ENCODE measurements at regions not wholly inside any gene's neighbourhood (a gene's known extent, or its start where the extent isn't known, plus 50 kb on each side); places are given as distances from the start of the nearest gene placed in this dataset.

DNA sequence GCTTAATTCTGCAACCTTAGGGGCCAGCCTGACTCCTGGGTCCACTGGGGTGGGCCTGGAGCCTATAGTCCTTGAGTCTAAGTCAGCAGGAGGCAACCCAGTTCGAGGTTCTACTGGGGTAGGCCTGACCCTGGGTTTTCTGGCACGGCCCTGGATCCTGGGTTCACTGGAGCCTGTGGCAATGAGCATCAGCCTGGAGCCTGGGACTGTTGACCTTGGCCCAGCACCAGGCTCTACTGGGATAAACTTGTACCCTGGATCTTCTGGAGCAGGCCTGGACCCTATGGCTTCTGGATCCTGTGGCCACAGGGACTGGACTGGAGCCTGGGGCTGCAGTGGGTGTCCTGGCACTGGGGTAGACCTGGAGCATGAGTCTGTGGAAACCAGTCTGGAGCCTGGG, 874.3 kb upstream of the INTU start (continued):
- TF ChIP-seq, protein P1, sequence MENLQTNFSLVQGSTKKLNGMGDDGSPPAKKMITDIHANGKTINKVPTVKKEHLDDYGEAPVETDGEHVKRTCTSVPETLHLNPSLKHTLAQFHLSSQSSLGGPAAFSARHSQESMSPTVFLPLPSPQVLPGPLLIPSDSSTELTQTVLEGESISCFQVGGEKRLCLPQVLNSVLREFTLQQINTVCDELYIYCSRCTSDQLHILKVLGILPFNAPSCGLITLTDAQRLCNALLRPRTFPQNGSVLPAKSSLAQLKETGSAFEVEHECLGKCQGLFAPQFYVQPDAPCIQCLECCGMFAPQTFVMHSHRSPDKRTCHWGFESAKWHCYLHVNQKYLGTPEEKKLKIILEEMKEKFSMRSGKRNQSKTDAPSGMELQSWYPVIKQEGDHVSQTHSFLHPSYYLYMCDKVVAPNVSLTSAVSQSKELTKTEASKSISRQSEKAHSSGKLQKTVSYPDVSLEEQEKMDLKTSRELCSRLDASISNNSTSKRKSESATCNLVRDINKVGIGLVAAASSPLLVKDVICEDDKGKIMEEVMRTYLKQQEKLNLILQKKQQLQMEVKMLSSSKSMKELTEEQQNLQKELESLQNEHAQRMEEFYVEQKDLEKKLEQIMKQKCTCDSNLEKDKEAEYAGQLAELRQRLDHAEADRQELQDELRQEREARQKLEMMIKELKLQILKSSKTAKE (IDR thresholded peaks at IDR 0.05; ENCODE audit: low read depth, poor library complexity, severe bottlenecking): no peak
- no peak for TF ChIP-seq BRCA1 (IDR thresholded peaks at IDR 0.05; ENCODE audit: low read depth, low read length)
- TF ChIP-seq MYC (IDR thresholded peaks at IDR 0.05; ENCODE audit: insufficient read depth, insufficient read length, insufficient replicate concordance, low read length, severe bottlenecking): no peak
- no peak for TF ChIP-seq MEF2A (IDR thresholded peaks at IDR 0.05; ENCODE audit: insufficient read depth, low read depth, low read length)
- TF ChIP-seq SMAD5 (IDR thresholded peaks at IDR 0.05; ENCODE audit: low read depth): no peak
- no peak for TF ChIP-seq IKZF2 (IDR thresholded peaks at IDR 0.05)
- TF ChIP-seq, protein P2, sequence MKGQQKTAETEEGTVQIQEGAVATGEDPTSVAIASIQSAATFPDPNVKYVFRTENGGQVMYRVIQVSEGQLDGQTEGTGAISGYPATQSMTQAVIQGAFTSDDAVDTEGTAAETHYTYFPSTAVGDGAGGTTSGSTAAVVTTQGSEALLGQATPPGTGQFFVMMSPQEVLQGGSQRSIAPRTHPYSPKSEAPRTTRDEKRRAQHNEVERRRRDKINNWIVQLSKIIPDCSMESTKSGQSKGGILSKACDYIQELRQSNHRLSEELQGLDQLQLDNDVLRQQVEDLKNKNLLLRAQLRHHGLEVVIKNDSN (IDR thresholded peaks at IDR 0.05; ENCODE audit: borderline replicate concordance, extremely low read length, insufficient read depth, low read depth, low read length): no peak
- TF ChIP-seq PAX8 (IDR thresholded peaks at IDR 0.05): no peak
- no peak for TF ChIP-seq TAF1 (IDR thresholded peaks at IDR 0.05; ENCODE audit: borderline replicate concordance, low read depth, low read length)
- TF ChIP-seq SUZ12 (IDR thresholded peaks at IDR 0.05; ENCODE audit: unreplicated experiment): no peak
- TF ChIP-seq, protein P3, sequence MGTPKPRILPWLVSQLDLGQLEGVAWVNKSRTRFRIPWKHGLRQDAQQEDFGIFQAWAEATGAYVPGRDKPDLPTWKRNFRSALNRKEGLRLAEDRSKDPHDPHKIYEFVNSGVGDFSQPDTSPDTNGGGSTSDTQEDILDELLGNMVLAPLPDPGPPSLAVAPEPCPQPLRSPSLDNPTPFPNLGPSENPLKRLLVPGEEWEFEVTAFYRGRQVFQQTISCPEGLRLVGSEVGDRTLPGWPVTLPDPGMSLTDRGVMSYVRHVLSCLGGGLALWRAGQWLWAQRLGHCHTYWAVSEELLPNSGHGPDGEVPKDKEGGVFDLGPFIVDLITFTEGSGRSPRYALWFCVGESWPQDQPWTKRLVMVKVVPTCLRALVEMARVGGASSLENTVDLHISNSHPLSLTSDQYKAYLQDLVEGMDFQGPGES (IDR thresholded peaks at IDR 0.05): no peak
